Posterior vena cava (tissue), 2 donors: ENCODE measurements at regions not wholly inside any gene's neighbourhood (a gene's known extent, or its start where the extent isn't known, plus 50 kb on each side); places are given as distances from the start of the nearest gene placed in this dataset.

ENCODE experiments used
- DNase-seq: peaks from one replicate; pipeline ENCODE4 v3.0.0-alpha.2; 2020; ENCODE audit warnings: low spot score
- intact Hi-C, 2 donors: fragments of 100-400 bp; cut with DNase I; formaldehyde crosslinking; loops; one replicate each; pipeline versions ENCODE4 v1.14.1 to v1.14.2; 2022 to 2023
- donor health status: DM: yes; HTN: yes; CAD: no.
- donor health status: DM: yes; HTN: yes; CAD: no.

- DNase-seq: no peak
- intact Hi-C loops: no loop called here
Observed at GRCh38 chr18:68623342-68623741, 91.6 kb downstream of the TMX3 start.

GRCh38 chr18:68611311-68611710 lies 103.6 kb downstream of the TMX3 start:
- intact Hi-C loops: loop anchor here in 1 of 2 donors (10.0 kb wide), 1 partner anchor 723 kb away; no protein-coding TSS in a partner anchor
- DNase-seq: no peak

- DNase-seq: no peak
- intact Hi-C loops: no loop called here
Observed at GRCh38 chr18:68608851-68609490, 105.9 kb downstream of the TMX3 start.

GRCh38 chr18:68607852-68608251 lies 107.1 kb downstream of the TMX3 start:
- no peak for DNase-seq
- intact Hi-C loops: no loop called here

GRCh38 chr18:68604256-68604655 lies 110.7 kb downstream of the TMX3 start:
- no peak for DNase-seq
- intact Hi-C loops: no loop called here

- intact Hi-C loops: no loop called here
- no peak for DNase-seq
Observed at GRCh38 chr18:68596016-68596415, 118.9 kb downstream of the TMX3 start.

- no peak for DNase-seq
- intact Hi-C loops: no loop called here
Observed at GRCh38 chr18:68588169-68588568, 126.7 kb downstream of the TMX3 start.

GRCh38 chr18:68583685-68584084 lies 131.2 kb downstream of the TMX3 start:
- no peak for DNase-seq
- intact Hi-C loops: no loop called here

- DNase-seq: no peak
Observed at GRCh38 chr18:68574311-68574710, 140.6 kb downstream of the TMX3 start.

GRCh38 chr18:68569936-68570335 lies 145.0 kb downstream of the TMX3 start:
- intact Hi-C loops: no loop called here
- DNase-seq: no peak

More at GRCh38 chr18:68574311-68574710, 140.6 kb downstream of the TMX3 start:
- intact Hi-C loops: no loop called here

- intact Hi-C loops: no loop called here
- no peak for DNase-seq
Observed at GRCh38 chr18:68568364-68569155, 146.3 kb downstream of the TMX3 start.

- intact Hi-C loops: no loop called here
- DNase-seq: no peak
Observed at GRCh38 chr18:68566991-68567390, 147.9 kb downstream of the TMX3 start.

- intact Hi-C loops: no loop called here
Observed at GRCh38 chr18:68564961-68565360, 149.9 kb downstream of the TMX3 start.

GRCh38 chr18:68564351-68564750 lies 150.6 kb downstream of the TMX3 start:
- DNase-seq: no peak
- intact Hi-C loops: no loop called here

More at GRCh38 chr18:68564961-68565360, 149.9 kb downstream of the TMX3 start:
- DNase-seq: no peak

- intact Hi-C loops: no loop called here
- DNase-seq: no peak
Observed at GRCh38 chr18:68560128-68560527, 154.8 kb downstream of the TMX3 start.

- no peak for DNase-seq
- intact Hi-C loops: no loop called here
Observed at GRCh38 chr18:68557183-68557582, 157.7 kb downstream of the TMX3 start.

GRCh38 chr18:68555879-68556301 lies 159.0 kb downstream of the TMX3 start:
- intact Hi-C loops: no loop called here
- DNase-seq: no peak

GRCh38 chr18:68548904-68549870 lies 165.7 kb downstream of the TMX3 start:
- DNase-seq: no peak

GRCh38 chr18:68543344-68543743 lies 171.6 kb downstream of the TMX3 start:
- DNase-seq: no peak
- intact Hi-C loops: no loop called here

More at GRCh38 chr18:68548904-68549870, 165.7 kb downstream of the TMX3 start:
- intact Hi-C loops: no loop called here

GRCh38 chr18:68542846-68543245 lies 172.1 kb downstream of the TMX3 start:
- intact Hi-C loops: no loop called here
- no peak for DNase-seq
